ENCODE measurements at regions not wholly inside any gene's neighbourhood (a gene's known extent, or its start where the extent isn't known, plus 50 kb on each side); places are given as distances from the start of the nearest gene placed in this dataset.

DNA sequence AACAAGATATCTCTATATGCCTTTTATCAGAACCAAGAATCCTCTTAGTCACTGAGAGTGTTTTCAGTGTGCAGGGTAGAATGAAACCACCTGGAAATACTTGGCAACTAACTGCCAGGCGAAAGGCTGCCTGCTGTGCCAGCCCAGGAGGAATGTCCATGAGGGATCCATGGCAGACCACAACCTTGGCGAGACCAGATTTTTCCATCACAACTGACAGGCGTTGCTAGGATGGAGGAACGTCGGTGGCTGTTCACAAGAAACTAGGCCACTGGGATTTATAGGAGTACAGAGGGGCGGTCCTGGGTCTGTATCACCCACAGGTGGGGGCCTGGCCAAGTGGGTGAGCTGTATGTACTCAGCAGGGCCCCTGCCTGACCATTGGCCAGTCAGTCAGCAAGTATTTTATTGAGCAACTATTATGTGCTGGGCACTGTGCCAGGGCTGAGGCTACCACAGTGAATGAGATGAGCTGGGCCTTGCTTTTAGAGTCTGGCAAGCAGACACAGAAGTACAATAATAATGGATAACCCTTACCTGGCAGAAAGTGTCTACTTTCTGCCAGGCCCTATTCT, 199.4 kb downstream of the FOXD2 start:
- H3K4me1 Mint-ChIP-seq, result peaks cover 1 to 2% of the 10 kb centered on the region in 2 experiments; a peak in 1 of 4 replicates
- no peak overlapping the region for H4K8ac ChIP-seq (replicated peaks; ENCODE audit: insufficient read length, low read depth, low read length)

More for the DNA sequence above, 199.4 kb downstream of the FOXD2 start:
- Histone ChIP-seq H3K14ac (ENCODE audit: insufficient read depth, low read length) (no peak overlapping the region), H2BK15ac (ENCODE audit: low read depth, low read length) (no peak overlapping the region), H3K9me3 (ENCODE audit: control insufficient read depth, low read depth, low read length) (no peaks in the 10 kb centered on the region), H3K23ac (ENCODE audit: insufficient read length, low read depth, low read length) (no peak overlapping the region), H2BK20ac (ENCODE audit: low read depth, low read length, poor library complexity, severe bottlenecking) (no peak overlapping the region), H2BK120ac (ENCODE audit: low read depth, low read length, poor library complexity, severe bottlenecking) (no peak overlapping the region), H3K27ac (ENCODE audit: insufficient read length, low read depth, low read length) (no peak overlapping the region), H3K79me2 (ENCODE audit: insufficient read depth, low read length) (no peaks in the 10 kb centered on the region), H3K18ac (ENCODE audit: insufficient read length, low read depth, low read length) (no peak overlapping the region), H3K4me2 (ENCODE audit: insufficient read depth, insufficient read length, low read length) (no peak overlapping the region), H3K56ac (ENCODE audit: insufficient read length, low read depth, low read length) (no peak overlapping the region), H3T11ph (ENCODE audit: low read length) (no peak overlapping the region), H2BK5ac (ENCODE audit: insufficient read length, low read length) (no peak overlapping the region), H3K9ac (ENCODE audit: extremely low read depth, insufficient read length, low read length) (no peak overlapping the region), H3K23me2 (ENCODE audit: insufficient read length, low read depth, low read length, poor library complexity, severe bottlenecking) (no peaks in the 10 kb centered on the region), H4K20me1 (ENCODE audit: control insufficient read depth, insufficient read depth, insufficient read length) (no peaks in the 10 kb centered on the region), H3K27me3 (ENCODE audit: insufficient read depth, low read length) (no peaks in the 10 kb centered on the region; the same call in 1 of the 2 replicates), H2AK5ac (ENCODE audit: insufficient read length, low read length) (no peak overlapping the region), H3K79me1 (ENCODE audit: insufficient read depth, low read depth, low read length, poor library complexity, severe bottlenecking) (no peaks in the 10 kb centered on the region), H3K4me1 (ENCODE audit: insufficient read depth, low read length) (no peaks in the 10 kb centered on the region), H3K4ac (ENCODE audit: low read depth, low read length) (no peak overlapping the region), H2BK12ac (ENCODE audit: insufficient read length, low read depth, low read length) (no peak overlapping the region), H4K5ac (ENCODE audit: insufficient read length, low read depth, low read length) (no peak overlapping the region), H4K91ac (ENCODE audit: insufficient read length, low read depth, low read length) (no peak overlapping the region), H2AFZ (ENCODE audit: low read length) (no peak overlapping the region)
- no peaks in the 10 kb centered on the region for H3K36me3 Mint-ChIP-seq (ENCODE audit: insufficient read depth in 1 of 3, low read depth in 3 of 3)
- peaks cover 54% of the 10 kb centered on the region for H3K27me3 Mint-ChIP-seq (ENCODE audit: low read depth)
- DNase-seq, result no peak
- WGBS (ENCODE audit: extremely low coverage, insufficient read length, low lambda C conversion rate), result no CpG with 5 or more reads among the region's 6 CpGs
- TF ChIP-seq, protein P1, sequence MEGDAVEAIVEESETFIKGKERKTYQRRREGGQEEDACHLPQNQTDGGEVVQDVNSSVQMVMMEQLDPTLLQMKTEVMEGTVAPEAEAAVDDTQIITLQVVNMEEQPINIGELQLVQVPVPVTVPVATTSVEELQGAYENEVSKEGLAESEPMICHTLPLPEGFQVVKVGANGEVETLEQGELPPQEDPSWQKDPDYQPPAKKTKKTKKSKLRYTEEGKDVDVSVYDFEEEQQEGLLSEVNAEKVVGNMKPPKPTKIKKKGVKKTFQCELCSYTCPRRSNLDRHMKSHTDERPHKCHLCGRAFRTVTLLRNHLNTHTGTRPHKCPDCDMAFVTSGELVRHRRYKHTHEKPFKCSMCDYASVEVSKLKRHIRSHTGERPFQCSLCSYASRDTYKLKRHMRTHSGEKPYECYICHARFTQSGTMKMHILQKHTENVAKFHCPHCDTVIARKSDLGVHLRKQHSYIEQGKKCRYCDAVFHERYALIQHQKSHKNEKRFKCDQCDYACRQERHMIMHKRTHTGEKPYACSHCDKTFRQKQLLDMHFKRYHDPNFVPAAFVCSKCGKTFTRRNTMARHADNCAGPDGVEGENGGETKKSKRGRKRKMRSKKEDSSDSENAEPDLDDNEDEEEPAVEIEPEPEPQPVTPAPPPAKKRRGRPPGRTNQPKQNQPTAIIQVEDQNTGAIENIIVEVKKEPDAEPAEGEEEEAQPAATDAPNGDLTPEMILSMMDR (conservative IDR thresholded peaks at IDR 0.05), result no peak
- H3K9me3 Mint-ChIP-seq, result no peaks in the 10 kb centered on the region
- H3K4me3 Mint-ChIP-seq, result no peak overlapping the region
- H3K27ac Mint-ChIP-seq, result no peak overlapping the region

All from H9 (cell line).